H9 (cell line): ENCODE measurements at regions not wholly inside any gene's neighbourhood (a gene's known extent, or its start where the extent isn't known, plus 50 kb on each side); places are given as distances from the start of the nearest gene placed in this dataset.

Experiments used
- DNase-seq: peaks from one replicate; pipeline ENCODE4 v3.0.0-alpha.2; 2017
- H2AFZ ChIP-seq: one replicate; pipeline ENCODE4 v1.6.1; 2013; ENCODE audit warnings: mild to moderate bottlenecking, low read length, control low read depth, moderate library complexity
- H2AK5ac ChIP-seq: 2 replicates; pipeline ENCODE4 v1.6.1; 2013; ENCODE audit warnings: low read length, control low read depth, mixed read lengths; ENCODE audit not compliant: insufficient read length
- H2BK120ac ChIP-seq: one replicate; pipeline ENCODE4 v1.6.1; 2013; ENCODE audit warnings: low read depth, mild to moderate bottlenecking, low read length, control low read depth, inconsistent platforms; ENCODE audit not compliant: poor library complexity, severe bottlenecking
- H2BK12ac ChIP-seq: 2 replicates; pipeline ENCODE4 v1.6.1; 2013; ENCODE audit warnings: low read length, control low read depth, mixed read lengths, low read depth; ENCODE audit not compliant: insufficient read length
- H2BK15ac ChIP-seq: 2 replicates; pipeline ENCODE4 v1.6.1; 2013; ENCODE audit warnings: low read depth, low read length, control low read depth
- H2BK20ac ChIP-seq: one replicate; pipeline ENCODE4 v1.6.1; 2013; ENCODE audit warnings: low read depth, mild to moderate bottlenecking, low read length, control low read depth, inconsistent platforms; ENCODE audit not compliant: poor library complexity, severe bottlenecking
- H2BK5ac ChIP-seq: 2 replicates; pipeline ENCODE4 v1.6.1; 2013; ENCODE audit warnings: low read length, control low read depth, mixed read lengths; ENCODE audit not compliant: insufficient read length
- H3K14ac ChIP-seq: 2 replicates; pipeline ENCODE4 v1.6.1; 2013; ENCODE audit warnings: low read length, control low read depth; ENCODE audit not compliant: insufficient read depth
- H3K18ac ChIP-seq: 2 replicates; pipeline ENCODE4 v1.6.1; 2013; ENCODE audit warnings: low read depth, mild to moderate bottlenecking, mixed read lengths, low read length, control low read depth; ENCODE audit not compliant: insufficient read length
- H3K23ac ChIP-seq: 2 replicates; pipeline ENCODE4 v1.6.1; 2013; ENCODE audit warnings: low read length, control low read depth, mixed read lengths, low read depth; ENCODE audit not compliant: insufficient read length
- H3K23me2 ChIP-seq: 2 replicates; pipeline ENCODE4 v1.6.1; 2013; ENCODE audit warnings: low read depth, mild to moderate bottlenecking, mixed read lengths, low read length, control low read depth; ENCODE audit not compliant: insufficient read length, poor library complexity, severe bottlenecking
- H3K27ac ChIP-seq: 2 replicates; pipeline ENCODE4 v1.5.1; 2013; ENCODE audit warnings: low read length, control low read depth, mixed read lengths, low read depth; ENCODE audit not compliant: insufficient read length
- H3K27me3 ChIP-seq: 2 replicates; pipeline ENCODE4 v1.6.1; 2013; ENCODE audit warnings: low read length, control low read depth, inconsistent platforms; ENCODE audit not compliant: insufficient read depth
- H3K4ac ChIP-seq: 2 replicates; pipeline ENCODE4 v1.6.1; 2013; ENCODE audit warnings: low read depth, mild to moderate bottlenecking, control low read depth, inconsistent platforms, low read length, moderate library complexity
- H3K4me1 ChIP-seq: 2 replicates; pipeline ENCODE4 v1.6.1; 2013; ENCODE audit warnings: low read length, control low read depth, inconsistent platforms; ENCODE audit not compliant: insufficient read depth
- H3K4me2 ChIP-seq: 2 replicates; pipeline ENCODE4 v1.6.1; 2013; ENCODE audit warnings: low read length, control low read depth, mixed read lengths; ENCODE audit not compliant: insufficient read length, insufficient read depth
- H3K56ac ChIP-seq: 2 replicates; pipeline ENCODE4 v1.6.1; 2013; ENCODE audit warnings: low read depth, mild to moderate bottlenecking, mixed read lengths, low read length, control low read depth; ENCODE audit not compliant: insufficient read length
- H3K79me1 ChIP-seq: 2 replicates; pipeline ENCODE4 v1.6.1; 2013; ENCODE audit warnings: low read depth, mild to moderate bottlenecking, moderate library complexity, low read length, control low read depth, inconsistent platforms; ENCODE audit not compliant: insufficient read depth, poor library complexity, severe bottlenecking
- H3K79me2 ChIP-seq: 2 replicates; pipeline ENCODE4 v1.6.1; 2013; ENCODE audit warnings: low read length, control low read depth, inconsistent platforms; ENCODE audit not compliant: insufficient read depth
- H3K9ac ChIP-seq: 2 replicates; pipeline ENCODE4 v1.6.1; 2013; ENCODE audit warnings: low read length, control low read depth, mixed read lengths; ENCODE audit not compliant: insufficient read length; ENCODE audit errors: extremely low read depth
- H3K9me3 ChIP-seq: one replicate; pipeline ENCODE4 v1.6.1; 2013; ENCODE audit warnings: low read depth, low read length, inconsistent platforms; ENCODE audit not compliant: control insufficient read depth
- H3T11ph ChIP-seq: one replicate; pipeline ENCODE4 v1.6.1; 2013; ENCODE audit warnings: mild to moderate bottlenecking, low read length, control low read depth, inconsistent platforms
- H4K20me1 ChIP-seq: one replicate; pipeline ENCODE4 v1.6.1; 2013; ENCODE audit not compliant: control insufficient read depth, insufficient read length, insufficient read depth
- H4K5ac ChIP-seq: 2 replicates; pipeline ENCODE4 v1.6.1; 2013; ENCODE audit warnings: low read depth, mild to moderate bottlenecking, mixed read lengths, low read length, control low read depth; ENCODE audit not compliant: insufficient read length
- H4K8ac ChIP-seq: replicated peaks from 2 replicates; pipeline ENCODE4 v1.6.1; 2013; ENCODE audit warnings: low read length, control low read depth, mixed read lengths, low read depth; ENCODE audit not compliant: insufficient read length
- H4K91ac ChIP-seq: 2 replicates; pipeline ENCODE4 v1.6.1; 2013; ENCODE audit warnings: low read depth, mild to moderate bottlenecking, moderate library complexity, mixed read lengths, low read length, control low read depth; ENCODE audit not compliant: insufficient read length
- H3K27ac Mint-ChIP-seq, 3 experiments: 2 replicates in 2 of 3; 3 replicates in 1 of 3; pipeline ENCODE4 v1.8.0; 2020 to 2021; ENCODE audit warnings: mixed read lengths in 3 of 3, mild to moderate bottlenecking in 1 of 3, moderate library complexity in 1 of 3
- H3K27me3 Mint-ChIP-seq: 2 replicates; pipeline ENCODE4 v1.8.0; 2021; ENCODE audit warnings: low read depth, mild to moderate bottlenecking, moderate library complexity, mixed read lengths
- H3K36me3 Mint-ChIP-seq, 3 experiments: 2 replicates in 2 of 3; 3 replicates in 1 of 3; pipeline ENCODE4 v1.8.0; 2020 to 2021; ENCODE audit warnings: low read depth in 3 of 3, mixed read lengths in 3 of 3; ENCODE audit not compliant: insufficient read depth in 1 of 3
- H3K4me1 Mint-ChIP-seq, 2 experiments: 2 replicates each; pipeline ENCODE4 v1.8.0; 2020; ENCODE audit warnings: mixed read lengths in 2 of 2
- H3K4me3 Mint-ChIP-seq, 2 experiments: 2 replicates in 1 of 2; 3 replicates in 1 of 2; pipeline ENCODE4 v1.8.0; 2020 to 2021; ENCODE audit warnings: mild to moderate bottlenecking in 2 of 2, mixed read lengths in 2 of 2, moderate library complexity in 1 of 2
- H3K9me3 Mint-ChIP-seq, 2 experiments: 2 replicates in 1 of 2; 3 replicates in 1 of 2; pipeline ENCODE4 v1.8.0; 2020; ENCODE audit warnings: mild to moderate bottlenecking in 2 of 2, mixed read lengths in 2 of 2, moderate library complexity in 1 of 2
- WGBS: extraction: QIAGEN DNeasy Blood & Tissue Kit; methylation state at CpG from one replicate; pipeline ENCODE4 v1.1.7; 2013; ENCODE audit warnings: missing lambda C conversion rate, low lambda C conversion rate, mixed read lengths; ENCODE audit not compliant: insufficient read length; ENCODE audit errors: extremely low coverage; 5-methylcytosine and 5-hydroxymethylcytosine counted together
- TF ChIP-seq, protein P1 (sequence below): fragments of 200-600 bp; sonication (generic); conservative IDR thresholded peaks from 3 replicates; pipeline ENCODE4 v1.8.0; 2021; ENCODE audit warnings: antibody characterized with exemption, mild to moderate bottlenecking

DNA sequence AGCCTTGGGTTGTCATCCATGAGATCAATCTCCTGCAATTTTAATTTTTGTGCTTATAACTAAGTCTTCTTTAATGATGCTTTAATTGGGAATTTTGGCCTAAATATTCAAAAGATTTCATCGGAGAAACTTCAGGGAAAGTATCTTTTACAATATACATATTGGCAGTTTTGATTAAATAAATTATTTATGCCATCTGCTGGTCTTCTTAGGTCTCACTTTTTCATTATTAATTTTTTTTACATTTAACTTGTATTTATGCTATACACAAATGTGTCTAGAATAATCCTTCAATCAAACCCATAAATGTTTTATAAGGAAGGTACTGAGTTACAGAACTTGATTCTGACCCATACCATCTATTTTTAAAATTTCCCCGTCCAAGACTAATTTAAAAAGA lies 95.1 kb upstream of the XPO1 start:
- Mint-ChIP-seq H3K9me3 (no peaks in the 10 kb centered on the region), H3K27me3 (no peaks in the 10 kb centered on the region), H3K27ac (no peak overlapping the region), H3K4me1 (peaks cover 50 to 52% of the 10 kb centered on the region in 2 experiments), H3K4me3 (no peak overlapping the region), H3K36me3 (no peaks in the 10 kb centered on the region)
- H3K9ac ChIP-seq = no peak overlapping the region
- no peak overlapping the region for H3K23ac ChIP-seq
- H3K9me3 ChIP-seq = no peaks in the 10 kb centered on the region
- no peak overlapping the region for H4K91ac ChIP-seq
- H3K4me2 ChIP-seq = no peak overlapping the region
- no peak overlapping the region for H2AFZ ChIP-seq
- DNase-seq = no peak
- no peak overlapping the region for H3K14ac ChIP-seq
- no peak overlapping the region for H2BK120ac ChIP-seq
- no peak overlapping the region for H2BK15ac ChIP-seq
- no peak overlapping the region for H3K56ac ChIP-seq
- WGBS = no CpG with 5 or more reads among the region's 2 CpGs
- H3T11ph ChIP-seq = no peak overlapping the region
- H3K4me1 ChIP-seq = no peaks in the 10 kb centered on the region; the same call in none of the 2 replicates
- H3K18ac ChIP-seq = no peak overlapping the region
- H3K79me2 ChIP-seq = no peaks in the 10 kb centered on the region
- TF ChIP-seq, protein P1, sequence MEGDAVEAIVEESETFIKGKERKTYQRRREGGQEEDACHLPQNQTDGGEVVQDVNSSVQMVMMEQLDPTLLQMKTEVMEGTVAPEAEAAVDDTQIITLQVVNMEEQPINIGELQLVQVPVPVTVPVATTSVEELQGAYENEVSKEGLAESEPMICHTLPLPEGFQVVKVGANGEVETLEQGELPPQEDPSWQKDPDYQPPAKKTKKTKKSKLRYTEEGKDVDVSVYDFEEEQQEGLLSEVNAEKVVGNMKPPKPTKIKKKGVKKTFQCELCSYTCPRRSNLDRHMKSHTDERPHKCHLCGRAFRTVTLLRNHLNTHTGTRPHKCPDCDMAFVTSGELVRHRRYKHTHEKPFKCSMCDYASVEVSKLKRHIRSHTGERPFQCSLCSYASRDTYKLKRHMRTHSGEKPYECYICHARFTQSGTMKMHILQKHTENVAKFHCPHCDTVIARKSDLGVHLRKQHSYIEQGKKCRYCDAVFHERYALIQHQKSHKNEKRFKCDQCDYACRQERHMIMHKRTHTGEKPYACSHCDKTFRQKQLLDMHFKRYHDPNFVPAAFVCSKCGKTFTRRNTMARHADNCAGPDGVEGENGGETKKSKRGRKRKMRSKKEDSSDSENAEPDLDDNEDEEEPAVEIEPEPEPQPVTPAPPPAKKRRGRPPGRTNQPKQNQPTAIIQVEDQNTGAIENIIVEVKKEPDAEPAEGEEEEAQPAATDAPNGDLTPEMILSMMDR = no peak
- no peak overlapping the region for H2BK5ac ChIP-seq
- H2BK12ac ChIP-seq = no peak overlapping the region
- H3K79me1 ChIP-seq = no peaks in the 10 kb centered on the region
- no peak overlapping the region for H2BK20ac ChIP-seq
- no peaks in the 10 kb centered on the region for H3K27me3 ChIP-seq
- no peak overlapping the region for H2AK5ac ChIP-seq
- H4K5ac ChIP-seq = no peak overlapping the region
- H3K27ac ChIP-seq = no peak overlapping the region
- H3K23me2 ChIP-seq = no peaks in the 10 kb centered on the region
- no peak overlapping the region for H4K8ac ChIP-seq
- no peak overlapping the region for H3K4ac ChIP-seq
- no peaks in the 10 kb centered on the region for H4K20me1 ChIP-seq
